ENCODE measurements at regions not wholly inside any gene's neighbourhood (a gene's known extent, or its start where the extent isn't known, plus 50 kb on each side); places are given as distances from the start of the nearest gene placed in this dataset.
A peak's percentile ranks its signal among the peaks of the same experiment; 100 is the strongest.

DNA sequence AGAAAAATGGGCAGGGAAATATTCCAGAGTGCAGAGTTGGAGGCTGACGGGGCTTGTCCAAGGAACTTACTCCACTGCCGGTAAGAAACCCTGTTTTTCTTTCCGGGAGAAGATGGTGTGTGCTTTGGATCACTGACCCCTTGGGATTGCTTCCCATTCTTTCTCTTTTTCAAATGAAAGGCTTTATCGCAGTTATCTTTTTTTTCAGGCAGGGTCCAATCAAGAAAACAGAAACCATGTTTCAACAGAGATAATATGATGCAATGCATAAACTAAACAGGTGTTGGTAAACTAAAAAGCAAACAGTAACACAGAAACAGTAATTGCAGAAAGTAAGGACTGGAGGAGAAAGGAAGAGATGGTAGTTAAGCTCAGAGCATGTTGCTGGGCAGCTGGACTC, 145.1 kb downstream of the LYPLAL1 start:
- Histone ChIP-seq H3F3A (ENCODE audit: low read length, unreplicated experiment) (no peaks in the 10 kb centered on the region), H3K9me3 (ENCODE audit: low read length) (peaks cover 12% of the 10 kb centered on the region), H3K36me3 (ENCODE audit: low read depth, low read length) (peaks cover 7% of the 10 kb centered on the region; the same call in 1 of the 2 replicates), H3K27ac (ENCODE audit: low read length) (no peak overlapping the region), H4K20me1 (ENCODE audit: low read length) (no peaks in the 10 kb centered on the region), H3K4me3 (ENCODE audit: low read length) (no peak overlapping the region), H3K4me1 (ENCODE audit: insufficient read depth, low read length) (peaks cover 16% of the 10 kb centered on the region), H3K4me2 (ENCODE audit: low read length) (no peak overlapping the region), H3K79me2 (ENCODE audit: low read length) (no peaks in the 10 kb centered on the region), H3K9ac (ENCODE audit: low read length) (no peak overlapping the region), H3K9me2 (replicated peaks; ENCODE audit: low read length) (no peaks in the 10 kb centered on the region), H2AFZ (ENCODE audit: low read length) (no peak overlapping the region), H3K27me3 (ENCODE audit: low read length) (no peaks in the 10 kb centered on the region)
- no TSS peak for BruUV-seq (replicated peaks)
- ATAC-seq (no peak), DNase-seq (no peak)
- intact Hi-C loops (cut with micrococcal nuclease), result loop anchor here (5.0 to 10.0 kb wide), 4 partner anchors 227 to 972 kb away; partner anchors contain the start of gene TGFB2
- no peak for TF ChIP-seq EZH2 (IDR thresholded peaks at IDR 0.05; ENCODE audit: low read length, unreplicated experiment)
- no peak for TF ChIP-seq EZH2phosphoT487 (IDR thresholded peaks at IDR 0.05; ENCODE audit: borderline replicate concordance, low read length)
- TF ChIP-seq, protein P1, sequence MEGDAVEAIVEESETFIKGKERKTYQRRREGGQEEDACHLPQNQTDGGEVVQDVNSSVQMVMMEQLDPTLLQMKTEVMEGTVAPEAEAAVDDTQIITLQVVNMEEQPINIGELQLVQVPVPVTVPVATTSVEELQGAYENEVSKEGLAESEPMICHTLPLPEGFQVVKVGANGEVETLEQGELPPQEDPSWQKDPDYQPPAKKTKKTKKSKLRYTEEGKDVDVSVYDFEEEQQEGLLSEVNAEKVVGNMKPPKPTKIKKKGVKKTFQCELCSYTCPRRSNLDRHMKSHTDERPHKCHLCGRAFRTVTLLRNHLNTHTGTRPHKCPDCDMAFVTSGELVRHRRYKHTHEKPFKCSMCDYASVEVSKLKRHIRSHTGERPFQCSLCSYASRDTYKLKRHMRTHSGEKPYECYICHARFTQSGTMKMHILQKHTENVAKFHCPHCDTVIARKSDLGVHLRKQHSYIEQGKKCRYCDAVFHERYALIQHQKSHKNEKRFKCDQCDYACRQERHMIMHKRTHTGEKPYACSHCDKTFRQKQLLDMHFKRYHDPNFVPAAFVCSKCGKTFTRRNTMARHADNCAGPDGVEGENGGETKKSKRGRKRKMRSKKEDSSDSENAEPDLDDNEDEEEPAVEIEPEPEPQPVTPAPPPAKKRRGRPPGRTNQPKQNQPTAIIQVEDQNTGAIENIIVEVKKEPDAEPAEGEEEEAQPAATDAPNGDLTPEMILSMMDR (conservative IDR thresholded peaks at IDR 0.05; ENCODE audit: low read depth, low read length), result no peak
- ChIA-PET POLR2A (ENCODE audit: unreplicated experiment) (interaction anchor here (0.7 kb wide), 1 partner anchor 8 kb away, joined by 5 read pairs; no protein-coding TSS in a partner anchor), CTCF (interaction anchor here (1.2 kb wide), 1 partner anchor 613 kb away, joined by 3 read pairs; no protein-coding TSS in a partner anchor)

DNA sequence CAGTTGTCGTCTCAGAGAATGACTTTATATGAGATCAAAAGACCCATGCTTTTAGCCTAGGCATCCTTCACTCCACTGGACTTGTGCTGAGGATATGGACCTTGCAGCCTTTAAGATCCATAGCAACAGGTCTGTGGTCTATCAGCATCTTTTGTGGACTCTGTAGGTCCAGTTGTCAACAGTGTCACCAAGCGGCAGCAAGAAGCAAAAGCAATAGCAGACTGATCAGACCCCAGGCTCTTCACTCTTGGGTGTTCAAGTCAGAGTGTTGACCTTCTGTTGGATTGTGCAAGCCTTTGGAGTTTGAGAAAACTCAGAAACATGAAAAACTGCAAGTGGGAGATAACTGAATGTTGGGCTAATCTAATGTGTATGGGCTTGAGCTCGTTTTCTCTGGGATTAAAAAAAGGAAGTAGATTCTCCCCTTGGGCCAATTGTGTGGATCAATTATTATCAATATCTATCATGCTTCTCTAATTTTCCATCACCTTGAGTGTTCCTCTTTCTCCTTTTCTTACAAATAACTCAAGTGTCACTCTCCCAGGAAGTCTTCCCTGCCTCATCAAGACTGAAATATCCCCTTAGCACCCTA, 144.2 kb downstream of the LYPLAL1 start:
- peaks cover 12% of the 10 kb centered on the region for H3K9me3 ChIP-seq (ENCODE audit: low read length)

More for the DNA sequence above, 144.2 kb downstream of the LYPLAL1 start:
- Histone ChIP-seq H3K4me3 (ENCODE audit: low read length) (no peak overlapping the region), H3K79me2 (ENCODE audit: low read length) (no peaks in the 10 kb centered on the region), H3K4me2 (ENCODE audit: low read length) (no peak overlapping the region), H3K4me1 (ENCODE audit: insufficient read depth, low read length) (peaks cover 16% of the 10 kb centered on the region), H3F3A (ENCODE audit: low read length, unreplicated experiment) (no peaks in the 10 kb centered on the region), H3K27me3 (ENCODE audit: low read length) (no peaks in the 10 kb centered on the region), H3K9ac (ENCODE audit: low read length) (no peak overlapping the region), H2AFZ (ENCODE audit: low read length) (no peak overlapping the region), H3K9me2 (replicated peaks; ENCODE audit: low read length) (no peaks in the 10 kb centered on the region), H3K27ac (ENCODE audit: low read length) (no peak overlapping the region), H4K20me1 (ENCODE audit: low read length) (no peaks in the 10 kb centered on the region), H3K36me3 (ENCODE audit: low read depth, low read length) (peaks cover 7% of the 10 kb centered on the region; the same call in 1 of the 2 replicates)
- DNase-seq, result peak; percentile 82
- POLR2A ChIA-PET (ENCODE audit: unreplicated experiment), result no interaction called here
- BruUV-seq (replicated peaks), result no TSS peak
- peak; percentile 59 for ATAC-seq
- CTCF ChIA-PET, result interaction anchor here (0.6 to 1.2 kb wide), 2 partner anchors 250 to 612 kb away, joined by 3 read pairs; no protein-coding TSS in a partner anchor
- intact Hi-C loops (cut with micrococcal nuclease), result loop anchor here (1.0 to 10.0 kb wide), 5 partner anchors 114 to 971 kb away; partner anchors contain the start of gene TGFB2
- no peak for TF ChIP-seq EZH2phosphoT487 (IDR thresholded peaks at IDR 0.05; ENCODE audit: borderline replicate concordance, low read length)
- no peak for TF ChIP-seq EZH2 (IDR thresholded peaks at IDR 0.05; ENCODE audit: low read length, unreplicated experiment)
- TF ChIP-seq, protein P1 (conservative IDR thresholded peaks at IDR 0.05; ENCODE audit: low read depth, low read length), result peak; percentile 98

Data from PC-3 (cell line).